HK-2 (cell line): ENCODE measurements at regions not wholly inside any gene's neighbourhood (a gene's known extent, or its start where the extent isn't known, plus 50 kb on each side); places are given as distances from the start of the nearest gene placed in this dataset.

ENCODE experiments used
- DNase-seq: peaks from one replicate; pipeline ENCODE4 v3.0.0-alpha.2; 2018; ENCODE audit not compliant: unreplicated experiment

DNA sequence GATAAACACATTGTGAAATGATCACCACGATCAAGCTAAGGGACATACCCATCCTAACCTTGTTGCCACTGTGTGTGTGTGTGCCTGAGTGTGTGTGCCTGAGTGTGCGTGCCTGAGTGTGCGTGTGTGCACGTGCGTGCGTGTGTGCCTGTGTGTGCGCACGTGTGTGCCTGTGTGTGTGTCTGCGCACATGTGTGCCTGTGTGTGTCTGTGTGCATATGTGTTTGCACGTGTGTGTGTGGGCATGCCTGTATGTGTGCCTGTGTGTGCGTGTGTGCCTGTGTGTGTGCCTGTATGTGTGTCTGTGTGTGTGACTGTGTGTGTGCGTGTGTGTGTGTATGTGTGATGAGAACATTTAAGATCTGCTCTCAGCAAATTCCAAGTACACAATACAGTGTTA is 244.1 kb upstream of the DPP6 start:
- no peak for DNase-seq

- no peak for DNase-seq
Observed at GRCh38 chr7:153829525-153829924, 222.7 kb upstream of the DPP6 start.

GRCh38 chr7:153832160-153832559 is 220.0 kb upstream of the DPP6 start:
- no peak for DNase-seq

GRCh38 chr7:153835103-153835502 is 217.1 kb upstream of the DPP6 start:
- DNase-seq = no peak

- no peak for DNase-seq
Observed at GRCh38 chr7:153835712-153836265, 216.4 kb upstream of the DPP6 start.

- no peak for DNase-seq
Observed at GRCh38 chr7:153838591-153838990, 213.6 kb upstream of the DPP6 start.

GRCh38 chr7:153840861-153841260 is 211.3 kb upstream of the DPP6 start:
- no peak for DNase-seq

GRCh38 chr7:153847828-153848227 is 204.4 kb upstream of the DPP6 start:
- no peak for DNase-seq

GRCh38 chr7:153852261-153852660 is 199.9 kb upstream of the DPP6 start:
- DNase-seq = no peak

GRCh38 chr7:153858355-153858754 is 193.8 kb upstream of the DPP6 start:
- DNase-seq = no peak

- no peak for DNase-seq
Observed at GRCh38 chr7:153859239-153859638, 193.0 kb upstream of the DPP6 start.

DNA sequence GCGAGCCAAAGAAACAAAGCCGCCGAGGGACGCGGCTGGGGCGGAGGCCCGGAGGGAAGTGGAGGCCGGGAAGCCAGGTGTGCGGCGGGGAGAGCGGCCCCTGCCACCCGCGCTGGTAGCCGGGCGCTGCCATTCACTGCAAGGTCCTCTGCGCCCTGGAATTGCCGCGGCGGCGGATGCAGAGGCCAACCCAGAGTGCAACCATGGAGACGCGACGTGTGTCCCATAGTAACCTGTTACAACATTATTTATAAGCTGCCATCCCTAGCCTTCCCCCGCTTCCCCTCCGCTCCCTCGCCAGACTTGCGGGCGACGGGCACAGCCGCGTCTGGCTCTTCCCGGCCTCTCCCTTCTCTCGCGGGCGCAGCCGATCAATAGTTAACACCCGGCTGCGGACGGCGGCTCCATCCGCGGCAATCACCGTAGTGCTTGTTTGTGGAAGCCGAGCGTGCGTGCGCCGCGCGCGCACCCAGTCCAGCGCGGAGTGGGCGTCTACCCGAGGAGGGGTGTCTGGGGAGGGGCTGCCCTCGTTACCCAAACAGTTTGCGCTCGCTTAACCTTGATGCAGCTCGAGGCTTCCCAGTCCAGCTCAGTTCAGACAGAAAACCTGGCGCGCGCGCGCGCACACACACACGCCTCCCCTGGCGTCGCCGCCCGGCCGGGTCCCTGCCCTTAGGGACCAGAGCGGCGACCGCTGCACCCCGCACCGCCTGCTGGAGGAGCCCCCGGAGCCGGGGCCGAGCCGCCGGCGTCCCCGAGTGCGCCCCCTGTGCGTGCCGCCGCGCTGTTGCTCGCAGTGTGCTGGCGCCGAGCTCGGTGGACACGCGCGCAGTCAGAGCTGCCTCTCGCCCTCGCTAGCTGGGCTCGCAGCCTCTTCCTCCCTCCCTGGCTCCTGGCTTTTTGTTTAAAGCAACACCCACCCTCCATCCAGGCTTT is 165.4 kb upstream of the DPP6 start:
- DNase-seq = no peak

- no peak for DNase-seq
Observed at GRCh38 chr7:153887749-153888569, 164.2 kb upstream of the DPP6 start.

- DNase-seq = no peak
Observed at GRCh38 chr7:153891990-153892389, 160.2 kb upstream of the DPP6 start.

- no peak for DNase-seq
Observed at GRCh38 chr7:153902862-153903261, 149.3 kb upstream of the DPP6 start.

DNA sequence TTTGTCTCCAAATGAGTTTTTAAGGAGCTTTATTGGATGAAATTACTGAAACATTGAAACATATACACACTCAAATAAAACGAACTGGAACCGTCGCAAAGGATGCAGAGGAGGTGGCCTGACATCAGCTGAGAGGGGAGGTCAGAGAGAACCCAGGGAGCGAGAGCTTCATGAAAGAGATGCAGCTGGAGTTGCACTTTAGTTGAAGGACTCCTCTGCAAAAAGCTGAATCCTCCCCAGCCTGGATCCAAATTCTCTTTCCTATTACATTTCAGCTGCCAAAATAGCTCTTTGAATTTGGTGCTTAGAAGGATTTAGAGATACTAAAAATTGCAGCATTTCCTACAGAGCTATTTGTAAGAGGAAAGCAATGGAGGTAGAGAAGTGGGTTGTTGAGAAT is 140.0 kb upstream of the DPP6 start:
- no peak for DNase-seq

GRCh38 chr7:153920126-153920525 is 132.1 kb upstream of the DPP6 start:
- DNase-seq = no peak

GRCh38 chr7:153920897-153921296 is 131.3 kb upstream of the DPP6 start:
- no peak for DNase-seq

- DNase-seq = no peak
Observed at GRCh38 chr7:153921408-153921807, 130.8 kb upstream of the DPP6 start.

- no peak for DNase-seq
Observed at GRCh38 chr7:153930696-153931095, 121.5 kb upstream of the DPP6 start.

DNA sequence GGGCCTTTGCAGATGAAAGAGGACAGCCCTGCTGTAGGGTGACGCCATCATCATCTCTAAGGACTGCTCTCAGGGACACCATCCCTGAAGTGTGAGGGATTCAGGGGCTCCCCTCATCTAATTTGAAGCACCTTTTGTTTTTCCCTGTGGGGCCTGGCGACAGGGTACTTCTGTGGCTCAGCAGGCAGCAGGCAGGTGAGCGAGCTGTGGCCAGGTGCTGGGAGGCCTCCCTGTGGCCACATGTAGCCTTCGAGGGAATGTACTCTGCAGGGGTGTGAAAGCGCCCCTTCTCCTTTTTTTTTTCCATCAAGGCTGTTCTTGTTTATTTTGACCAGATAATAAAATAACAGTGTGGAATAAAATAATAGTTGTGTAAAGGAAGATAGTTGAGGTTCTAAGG is 118.2 kb upstream of the DPP6 start:
- DNase-seq = no peak

DNA sequence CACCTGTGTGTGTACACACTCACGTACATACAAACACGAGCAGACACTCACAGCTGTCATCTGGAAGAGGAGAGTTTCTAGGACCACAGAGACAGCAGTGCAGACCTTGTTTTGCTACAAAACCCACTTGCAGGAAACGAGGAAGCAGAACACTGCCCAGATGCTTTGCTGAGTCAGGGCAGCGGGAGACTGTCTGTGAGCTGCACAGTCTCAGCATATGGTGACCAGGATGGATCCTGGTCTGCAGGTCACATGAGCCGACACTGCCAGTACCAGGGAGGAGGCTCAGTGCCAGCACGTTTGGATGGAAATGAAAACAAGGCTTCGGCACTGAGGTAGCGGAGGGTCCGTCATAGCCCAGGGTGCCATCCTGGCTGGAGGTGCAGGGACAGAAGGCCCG is 117.6 kb upstream of the DPP6 start:
- no peak for DNase-seq

DNA sequence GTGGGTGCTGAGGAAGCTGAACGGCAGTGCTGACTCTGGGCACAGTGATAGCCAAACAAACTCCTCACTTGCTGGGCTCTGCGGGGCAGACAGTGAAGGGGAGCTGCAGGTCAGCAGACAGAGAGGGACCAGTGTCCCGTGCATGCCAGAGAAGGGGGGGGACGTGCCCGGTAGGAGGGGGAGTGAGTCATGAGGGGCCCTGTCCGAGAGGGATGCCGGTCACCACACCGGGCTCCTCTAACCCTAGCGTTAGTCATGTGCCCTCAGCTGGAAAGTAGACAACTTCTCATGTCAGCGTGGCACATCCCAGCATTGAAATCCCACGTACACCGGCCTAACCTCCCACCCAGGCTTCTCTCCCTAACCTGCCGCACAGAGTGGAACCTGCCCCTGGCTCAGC is 117.1 kb upstream of the DPP6 start:
- peak; percentile 2 for DNase-seq
